Heart left ventricle (tissue), 16 donors: ENCODE measurements at regions not wholly inside any gene's neighbourhood (a gene's known extent, or its start where the extent isn't known, plus 50 kb on each side); places are given as distances from the start of the nearest gene placed in this dataset.

Experiments used
- ATAC-seq, 4 donors: fragments of 200-7000 bp; cut with Tn5 transposase; one replicate each; pipeline ENCODE4 v1.9.1; 2020 to 2022; ENCODE audit warnings: moderate library complexity in 4 of 4, mild to moderate bottlenecking in 3 of 4, moderate number of reproducible peaks in 1 of 4
- DNase-seq, 5 donors: peaks; one replicate each; pipeline ENCODE4 v3.0.0-alpha.2; 2020
- H3K27ac ChIP-seq, 12 donors: fragments of 200-600 bp; sonication (generic) in 4 of 12; one replicate each; pipeline versions ENCODE4 v1.5.0 to v1.8.0; 2016 to 2022; ENCODE audit warnings: mild to moderate bottlenecking in 2 of 12
- H3K27me3 ChIP-seq, 9 donors: fragments of 200-600 bp; sonication (generic) in 2 of 9; one replicate each; pipeline versions ENCODE4 v1.5.1 to v1.8.0; 2016 to 2022; ENCODE audit warnings: mild to moderate bottlenecking in 3 of 9
- H3K36me3 ChIP-seq, 9 donors: fragments of 200-600 bp; sonication (generic) in 2 of 9; one replicate each; pipeline versions ENCODE4 v1.5.0 to v1.8.0; 2018 to 2022; ENCODE audit warnings: mild to moderate bottlenecking in 2 of 9
- H3K4me1 ChIP-seq, 12 donors: fragments of 200-600 bp; sonication (generic) in 4 of 12; one replicate each; pipeline versions ENCODE4 v1.5.0 to v1.8.0; 2016 to 2022; ENCODE audit warnings: mild to moderate bottlenecking in 3 of 12
- H3K4me3 ChIP-seq, 12 donors: fragments of 200-600 bp; sonication (generic) in 4 of 12; one replicate each; pipeline versions ENCODE4 v1.5.0 to v1.8.0; 2017 to 2022; ENCODE audit warnings: mild to moderate bottlenecking in 9 of 12, moderate library complexity in 4 of 12
- H3K9me3 ChIP-seq, 12 donors: fragments of 200-600 bp; sonication (generic) in 4 of 12; one replicate each; pipeline versions ENCODE4 v1.5.0 to v1.8.0; 2016 to 2022; ENCODE audit warnings: mild to moderate bottlenecking in 1 of 12
- POLR2A ChIP-seq, 2 donors: fragments of 450-650 bp; IDR thresholded peaks; one replicate each; pipeline ENCODE4 v1.6.1; 2017; ENCODE audit warnings: antibody characterized with exemption in 2 of 2, mild to moderate bottlenecking in 2 of 2, moderate library complexity in 2 of 2
- WGBS, 4 donors: extraction: QIAGEN DNeasy Blood & Tissue Kit in 2 of 4; methylation state at CpG; one replicate each; pipeline versions ENCODE4 v1.1.5 to v1.1.7; 2013 to 2018; 5-methylcytosine and 5-hydroxymethylcytosine counted together
- intact Hi-C, 10 donors: fragments of 100-400 bp; cut with DNase I; formaldehyde crosslinking; loops; one replicate each; pipeline versions ENCODE4 v1.11.1 to v1.14.2; 2022
- TF ChIP-seq, protein P1 (sequence below), 12 donors: fragments of 200-600 bp; sonication (generic) in 4 of 12; IDR thresholded peaks; one replicate each; pipeline versions ENCODE4 v1.5.0 to v1.8.0; 2018 to 2022; ENCODE audit warnings: antibody characterized with exemption in 12 of 12, mild to moderate bottlenecking in 5 of 12
- donor health status: ischemic (EF 13 %, LVEDD 7.1; RV severe dilation, severe dysfunction).
- donor health status: healthy with polysubstance abuse.
- donor health status: DM: no; HTN: yes; CAD: no.
- donor health status: DM: no; HTN: no; CAD: no.
- donor health status: ischemic (EF 25% LVEDD 6.9; RV normal size, moderate dysfunction).
- donor health status: ischemic (EF 25% LVEDD 5.7; RV mildly dilated, moderate dysfunction).
- donor health status: healthy.
- donor health status: DM: yes; HTN: yes; CAD: no.
- donor health status: ischemic (EF 35%, LVEDD 5.7; RV mildly dilated, moderate dysfunction).
- donor health status: nonischemic (EF 11% LVEDD 7.7; RV severe dilation, severe dysfunction).
- donor health status: DM: yes; HTN: yes; CAD: no.
- donor health status: PGD.
- donor health status: ischemic (EF 29% LVEDD 5.4; RV normal size, mild dysfunction).
- donor health status: nonischemic (EF 23%, LVEDD 6.1; RV moderate dilation, normal function).

DNA sequence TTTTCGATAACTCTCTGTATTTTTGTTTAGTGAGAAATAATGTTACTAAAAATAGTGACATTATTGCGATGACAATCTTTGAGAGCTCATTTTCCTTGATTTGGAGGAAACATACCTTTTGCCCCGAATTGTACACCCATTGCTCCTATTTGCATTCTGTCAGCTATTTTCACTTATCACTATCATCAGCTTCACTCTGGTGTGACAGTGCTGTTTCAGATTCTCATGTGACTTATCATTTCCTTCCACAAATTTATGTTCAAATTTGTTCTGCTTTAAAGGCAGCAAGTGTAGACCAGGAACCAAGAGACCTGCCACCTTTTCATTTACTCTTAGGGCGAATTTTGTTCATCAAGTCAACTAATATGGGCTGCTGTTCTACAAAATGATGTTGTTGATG lies 179.4 kb downstream of the RBM46 start:
- TF ChIP-seq POLR2A (IDR thresholded peaks at IDR 0.05), result no peak
- TF ChIP-seq, protein P1, sequence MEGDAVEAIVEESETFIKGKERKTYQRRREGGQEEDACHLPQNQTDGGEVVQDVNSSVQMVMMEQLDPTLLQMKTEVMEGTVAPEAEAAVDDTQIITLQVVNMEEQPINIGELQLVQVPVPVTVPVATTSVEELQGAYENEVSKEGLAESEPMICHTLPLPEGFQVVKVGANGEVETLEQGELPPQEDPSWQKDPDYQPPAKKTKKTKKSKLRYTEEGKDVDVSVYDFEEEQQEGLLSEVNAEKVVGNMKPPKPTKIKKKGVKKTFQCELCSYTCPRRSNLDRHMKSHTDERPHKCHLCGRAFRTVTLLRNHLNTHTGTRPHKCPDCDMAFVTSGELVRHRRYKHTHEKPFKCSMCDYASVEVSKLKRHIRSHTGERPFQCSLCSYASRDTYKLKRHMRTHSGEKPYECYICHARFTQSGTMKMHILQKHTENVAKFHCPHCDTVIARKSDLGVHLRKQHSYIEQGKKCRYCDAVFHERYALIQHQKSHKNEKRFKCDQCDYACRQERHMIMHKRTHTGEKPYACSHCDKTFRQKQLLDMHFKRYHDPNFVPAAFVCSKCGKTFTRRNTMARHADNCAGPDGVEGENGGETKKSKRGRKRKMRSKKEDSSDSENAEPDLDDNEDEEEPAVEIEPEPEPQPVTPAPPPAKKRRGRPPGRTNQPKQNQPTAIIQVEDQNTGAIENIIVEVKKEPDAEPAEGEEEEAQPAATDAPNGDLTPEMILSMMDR (IDR thresholded peaks at IDR 0.05), result no peak
- no peaks in the 10 kb centered on the region for H3K36me3 ChIP-seq
- peaks cover 0 to 23% (median 5%) of the 10 kb centered on the region in 12 donors for H3K4me1 ChIP-seq
- H3K4me3 ChIP-seq, result no peak overlapping the region
- DNase-seq, result no peak
- intact Hi-C loops, result no loop called here
- no peak overlapping the region for H3K27ac ChIP-seq
- WGBS, 4 donors, result 77 to 86% (median 82%) methylated on average over 4 of the region's 4 CpGs
- no peak for ATAC-seq
- H3K27me3 ChIP-seq, result no peaks in the 10 kb centered on the region
- peaks cover 0 to 6% (median 0%) of the 10 kb centered on the region in 12 donors for H3K9me3 ChIP-seq

DNA sequence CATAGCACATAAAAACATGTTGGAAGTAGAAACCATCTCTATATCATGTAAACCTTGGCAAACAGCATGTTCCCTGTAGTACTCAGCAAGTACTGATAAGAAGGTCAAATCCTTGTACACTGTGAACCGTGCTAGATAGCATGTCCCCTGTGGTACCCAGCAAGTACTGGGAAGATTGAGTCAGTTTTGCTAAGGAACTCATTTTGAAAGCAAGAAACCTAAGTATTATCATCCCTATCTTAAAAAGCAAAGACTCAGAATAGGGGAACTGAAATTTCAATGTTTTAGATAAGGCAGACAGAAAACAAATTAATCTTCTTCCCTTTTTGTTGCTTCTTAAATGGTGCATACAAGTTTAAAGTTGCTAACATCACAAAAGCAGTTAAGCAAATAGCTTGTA lies 180.2 kb downstream of the RBM46 start:
- Histone ChIP-seq H3K4me1 (peaks cover 0 to 23% (median 5%) of the 10 kb centered on the region in 12 donors), H3K4me3 (no peak overlapping the region), H3K36me3 (no peaks in the 10 kb centered on the region), H3K27me3 (no peaks in the 10 kb centered on the region), H3K27ac (no peak overlapping the region), H3K9me3 (peaks cover 0 to 6% (median 0%) of the 10 kb centered on the region in 12 donors)
- no peak for TF ChIP-seq POLR2A (IDR thresholded peaks at IDR 0.05)
- TF ChIP-seq, protein P1 (IDR thresholded peaks at IDR 0.05), result no peak
- WGBS, 4 donors, result 7 to 15% (median 9%) methylated on average over 1 of the region's 1 CpG
- intact Hi-C loops, result no loop called here
- DNase-seq, result no peak
- ATAC-seq, result peak; percentile 55 to 85 (median 80)

DNA sequence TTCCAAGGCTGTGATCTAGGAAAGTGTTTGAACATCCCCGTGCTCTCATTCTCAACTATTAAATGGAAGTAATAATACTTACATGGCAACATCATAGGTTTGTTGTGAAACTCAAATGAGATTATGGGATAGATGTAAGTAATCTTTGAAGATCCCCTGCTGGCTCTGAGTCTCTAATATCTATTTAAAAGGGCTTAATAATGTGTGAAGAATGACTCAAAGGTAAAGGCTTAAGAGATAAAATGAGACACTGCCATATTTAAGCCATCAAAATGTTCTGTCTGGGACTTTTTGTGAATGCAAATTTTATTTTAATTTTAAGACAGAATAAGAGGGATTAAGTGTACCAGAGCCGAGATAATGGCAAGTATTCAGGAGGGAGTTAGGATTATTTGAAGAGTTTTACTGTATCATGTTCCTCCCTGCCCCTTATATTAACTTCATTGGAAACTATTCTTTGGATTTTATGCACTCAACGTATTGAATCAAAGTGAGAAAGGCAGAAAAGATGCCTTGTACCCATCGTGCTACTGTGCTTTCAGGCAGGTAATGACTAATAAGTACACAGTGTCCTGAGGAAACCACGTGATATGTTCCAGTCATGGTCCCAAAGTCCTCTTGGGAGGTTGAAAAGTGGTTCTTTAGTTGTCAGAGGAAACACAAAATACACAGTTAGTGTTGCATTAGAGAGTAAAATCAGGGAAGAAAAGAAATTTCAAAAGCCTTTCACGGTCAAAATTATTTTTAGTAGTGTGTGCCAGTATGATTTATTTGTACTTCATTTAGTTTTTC lies 192.4 kb downstream of the RBM46 start:
- no peaks in the 10 kb centered on the region for H3K36me3 ChIP-seq
- intact Hi-C loops, result no loop called here
- H3K27me3 ChIP-seq, result no peaks in the 10 kb centered on the region
- TF ChIP-seq, protein P1 (IDR thresholded peaks at IDR 0.05), result no peak
- TF ChIP-seq POLR2A (IDR thresholded peaks at IDR 0.05), result no peak
- no peak overlapping the region for H3K4me3 ChIP-seq
- WGBS, 4 donors, result 69 to 75% (median 71%) methylated on average over 6 of the region's 6 CpGs
- no peaks in the 10 kb centered on the region for H3K4me1 ChIP-seq
- no peak overlapping the region for H3K27ac ChIP-seq
- no peaks in the 10 kb centered on the region for H3K9me3 ChIP-seq
- no peak for DNase-seq
- ATAC-seq, result no peak

DNA sequence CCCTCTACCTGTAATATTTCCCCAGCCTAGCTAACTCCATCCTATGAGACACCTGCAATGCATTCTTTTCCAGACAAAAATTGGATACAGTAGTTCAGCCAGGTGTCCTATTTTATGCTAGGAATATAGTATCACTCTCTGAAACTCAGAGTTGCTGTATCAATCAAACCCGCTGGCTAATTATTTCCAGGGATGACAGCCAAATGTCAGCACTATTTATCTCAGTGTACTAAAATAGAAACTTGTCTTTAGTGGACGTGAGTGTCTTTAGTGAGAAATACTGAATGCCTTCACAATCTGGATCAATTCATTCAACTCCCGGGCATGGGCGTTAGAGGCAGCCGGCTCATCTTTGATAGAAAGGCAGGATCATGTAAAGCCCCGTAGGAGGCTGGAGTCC lies 196.2 kb downstream of the RBM46 start:
- intact Hi-C loops, result loop anchor here in 1 of 10 donors (5.0 kb wide), 1 partner anchor 375 kb away; no protein-coding TSS in a partner anchor
- ATAC-seq, result no peak

More for the DNA sequence above, 196.2 kb downstream of the RBM46 start:
- H3K27me3 ChIP-seq, result peaks cover 0 to 3% (median 0%) of the 10 kb centered on the region in 9 donors
- no peak for DNase-seq
- no peaks in the 10 kb centered on the region for H3K36me3 ChIP-seq
- H3K4me1 ChIP-seq, result no peaks in the 10 kb centered on the region
- no peak overlapping the region for H3K4me3 ChIP-seq
- H3K9me3 ChIP-seq, result peaks cover 0 to 7% (median 0%) of the 10 kb centered on the region in 12 donors
- TF ChIP-seq POLR2A (IDR thresholded peaks at IDR 0.05), result no peak
- TF ChIP-seq, protein P1 (IDR thresholded peaks at IDR 0.05), result no peak
- H3K27ac ChIP-seq, result no peak overlapping the region
- WGBS, 4 donors, result 29 to 47% (median 36%) methylated on average over 6 of the region's 6 CpGs
